GM21717 (cell line): ENCODE measurements at regions not wholly inside any gene's neighbourhood (a gene's known extent, or its start where the extent isn't known, plus 50 kb on each side); places are given as distances from the start of the nearest gene placed in this dataset.
"Not testable (repeated sequence)": the region's sequence is repeated elsewhere in the genome, so short reads cannot be mapped to it uniquely, and the experiment has no call there.

Source experiments
- ATAC-seq: cut with Tn5 transposase; IDR thresholded peaks from one replicate; pipeline ENCODE4 v1.9.1; 2021; ENCODE audit warnings: mild to moderate bottlenecking, moderate library complexity; ENCODE audit not compliant: unreplicated experiment

- not testable (repeated sequence) for ATAC-seq
These were observed 81.2 kb upstream of the FAM153A start for GRCh38 chr5:177863822-177864446.

GRCh38 chr5:177857642-177858200 lies 75.0 kb upstream of the FAM153A start:
- not testable (repeated sequence) for ATAC-seq

GRCh38 chr5:177856474-177856873 lies 73.8 kb upstream of the FAM153A start:
- ATAC-seq, result not testable (repeated sequence)

- ATAC-seq, result not testable (repeated sequence)
These were observed 65.2 kb upstream of the FAM153A start for GRCh38 chr5:177847914-177848313.

GRCh38 chr5:177846598-177846997 lies 63.9 kb upstream of the FAM153A start:
- not testable (repeated sequence) for ATAC-seq

- not testable (repeated sequence) for ATAC-seq
These were observed 63.2 kb upstream of the FAM153A start for GRCh38 chr5:177845906-177846305.

- ATAC-seq, result not testable (repeated sequence)
These were observed 53.5 kb upstream of the FAM153A start for GRCh38 chr5:177836191-177836590.
